ENCODE measurements at regions not wholly inside any gene's neighbourhood (a gene's known extent, or its start where the extent isn't known, plus 50 kb on each side); places are given as distances from the start of the nearest gene placed in this dataset.

GRCh38 chr5:62130107-62130506 is 175.9 kb upstream of the KIF2A start:
- no peak for DNase-seq

GRCh38 chr5:62132276-62132675 is 173.7 kb upstream of the KIF2A start:
- no peak for DNase-seq

- no peak for DNase-seq
These were observed 172.6 kb upstream of the KIF2A start for GRCh38 chr5:62133426-62133825.

- no peak for DNase-seq
These were observed 171.2 kb upstream of the KIF2A start for GRCh38 chr5:62134811-62135210.

- no peak for DNase-seq
These were observed 168.4 kb upstream of the KIF2A start for GRCh38 chr5:62137628-62138027.

- no peak for DNase-seq
These were observed 167.4 kb upstream of the KIF2A start for GRCh38 chr5:62138607-62139006.

- DNase-seq, result no peak
These were observed 166.3 kb upstream of the KIF2A start for GRCh38 chr5:62139741-62140140.

- DNase-seq, result no peak
These were observed 163.7 kb upstream of the KIF2A start for GRCh38 chr5:62142351-62142750.

GRCh38 chr5:62143268-62144229 is 162.5 kb upstream of the KIF2A start:
- DNase-seq, result no peak

GRCh38 chr5:62144401-62145022 is 161.5 kb upstream of the KIF2A start:
- no peak for DNase-seq

GRCh38 chr5:62149879-62150278 is 156.1 kb upstream of the KIF2A start:
- DNase-seq, result no peak

- no peak for DNase-seq
These were observed 153.5 kb upstream of the KIF2A start for GRCh38 chr5:62152394-62153087.

- no peak for DNase-seq
These were observed 151.2 kb upstream of the KIF2A start for GRCh38 chr5:62154758-62155157.

- no peak for DNase-seq
These were observed 150.0 kb upstream of the KIF2A start for GRCh38 chr5:62155988-62156387.

GRCh38 chr5:62167561-62168057 is 138.4 kb upstream of the KIF2A start:
- DNase-seq, result no peak

GRCh38 chr5:62168506-62169281 is 137.3 kb upstream of the KIF2A start:
- no peak for DNase-seq

GRCh38 chr5:62178258-62178657 is 127.7 kb upstream of the KIF2A start:
- DNase-seq, result no peak

- no peak for DNase-seq
These were observed 123.2 kb upstream of the KIF2A start for GRCh38 chr5:62182802-62183201.

- DNase-seq, result no peak
These were observed 122.3 kb upstream of the KIF2A start for GRCh38 chr5:62183727-62184126.

- no peak for DNase-seq
These were observed 121.6 kb upstream of the KIF2A start for GRCh38 chr5:62184444-62184843.

GRCh38 chr5:62190173-62190572 is 115.8 kb upstream of the KIF2A start:
- DNase-seq, result no peak

- no peak for DNase-seq
These were observed 115.1 kb upstream of the KIF2A start for GRCh38 chr5:62190931-62191330.

GRCh38 chr5:62192958-62193357 is 113.0 kb upstream of the KIF2A start:
- DNase-seq, result no peak

Measured in NK-92 treated with Interleukin-12 subunit alpha and Interleukin-12 subunit beta, amount 100 ng/mL, for 24 hours (cell line).